HL-60 (cell line): ENCODE measurements at regions not wholly inside any gene's neighbourhood (a gene's known extent, or its start where the extent isn't known, plus 50 kb on each side); places are given as distances from the start of the nearest gene placed in this dataset.

Experiments used
- DNase-seq, 2 experiments: peaks; one replicate each; pipeline ENCODE4 v3.0.0-alpha.2; 2010 to 2020; ENCODE audit warnings: low read depth in 1 of 2, low spot score in 1 of 2
- H3K27ac ChIP-seq: fragments of 250-450 bp; sonication (Bioruptor Pico); replicated peaks from 2 replicates; pipeline ENCODE4 v1.5.1; 2020; ENCODE audit warnings: mild to moderate bottlenecking, moderate library complexity
- H3K27me3 ChIP-seq: fragments of 250-450 bp; sonication (Bioruptor Pico); 2 replicates; pipeline ENCODE4 v1.5.1; 2021; ENCODE audit warnings: mild to moderate bottlenecking, moderate library complexity; ENCODE audit not compliant: insufficient read depth, poor library complexity, severe bottlenecking
- H3K4me3 ChIP-seq: replicated peaks from 2 replicates; pipeline ENCODE4 v1.5.1; 2011; ENCODE audit warnings: mild to moderate bottlenecking, control low read depth, low read length; ENCODE audit not compliant: insufficient read depth
- GABPA ChIP-seq: IDR thresholded peaks from 2 replicates; pipeline ENCODE4 v1.6.1; 2012; ENCODE audit warnings: low read depth
- POLR2AphosphoS5 ChIP-seq: IDR thresholded peaks from 2 replicates; pipeline ENCODE4 v1.6.1; 2012; ENCODE audit warnings: low read depth
- SPI1 ChIP-seq: IDR thresholded peaks from 2 replicates; pipeline ENCODE4 v1.6.1; 2012; ENCODE audit warnings: low read depth, mild to moderate bottlenecking, borderline replicate concordance
- TF ChIP-seq, protein P1 (sequence below): IDR thresholded peaks from 2 replicates; pipeline ENCODE4 v1.6.1; 2012; ENCODE audit warnings: low read depth; ENCODE audit not compliant: insufficient replicate concordance
- TF ChIP-seq, protein P2 (sequence below): IDR thresholded peaks from one replicate; pipeline ENCODE4 v1.5.1; 2011; ENCODE audit warnings: low read length, control low read depth, inconsistent platforms; ENCODE audit not compliant: insufficient read depth

DNA sequence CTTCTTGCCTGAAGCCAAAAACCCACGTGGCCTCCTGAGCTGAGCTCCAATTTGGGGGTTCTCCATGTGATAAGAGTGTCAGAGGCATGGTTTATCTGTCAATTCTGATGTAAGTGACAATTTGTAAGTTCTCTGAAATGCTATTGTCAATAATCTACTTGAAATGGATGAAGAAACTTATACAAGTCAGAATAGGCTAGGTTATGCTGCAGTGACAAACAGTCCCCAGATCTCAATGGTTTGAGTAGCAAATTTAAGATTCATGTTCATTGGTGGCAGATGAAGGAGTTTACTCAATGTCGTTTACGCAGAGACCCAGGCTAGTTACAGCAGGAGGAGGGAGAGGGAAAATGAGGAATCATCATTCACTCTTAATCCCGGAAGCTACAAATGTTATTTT, 352.4 kb downstream of the KIF16B start:
- H3K27ac ChIP-seq: no peak overlapping the region
- H3K27me3 ChIP-seq: no peaks in the 10 kb centered on the region
- TF ChIP-seq, protein P1, sequence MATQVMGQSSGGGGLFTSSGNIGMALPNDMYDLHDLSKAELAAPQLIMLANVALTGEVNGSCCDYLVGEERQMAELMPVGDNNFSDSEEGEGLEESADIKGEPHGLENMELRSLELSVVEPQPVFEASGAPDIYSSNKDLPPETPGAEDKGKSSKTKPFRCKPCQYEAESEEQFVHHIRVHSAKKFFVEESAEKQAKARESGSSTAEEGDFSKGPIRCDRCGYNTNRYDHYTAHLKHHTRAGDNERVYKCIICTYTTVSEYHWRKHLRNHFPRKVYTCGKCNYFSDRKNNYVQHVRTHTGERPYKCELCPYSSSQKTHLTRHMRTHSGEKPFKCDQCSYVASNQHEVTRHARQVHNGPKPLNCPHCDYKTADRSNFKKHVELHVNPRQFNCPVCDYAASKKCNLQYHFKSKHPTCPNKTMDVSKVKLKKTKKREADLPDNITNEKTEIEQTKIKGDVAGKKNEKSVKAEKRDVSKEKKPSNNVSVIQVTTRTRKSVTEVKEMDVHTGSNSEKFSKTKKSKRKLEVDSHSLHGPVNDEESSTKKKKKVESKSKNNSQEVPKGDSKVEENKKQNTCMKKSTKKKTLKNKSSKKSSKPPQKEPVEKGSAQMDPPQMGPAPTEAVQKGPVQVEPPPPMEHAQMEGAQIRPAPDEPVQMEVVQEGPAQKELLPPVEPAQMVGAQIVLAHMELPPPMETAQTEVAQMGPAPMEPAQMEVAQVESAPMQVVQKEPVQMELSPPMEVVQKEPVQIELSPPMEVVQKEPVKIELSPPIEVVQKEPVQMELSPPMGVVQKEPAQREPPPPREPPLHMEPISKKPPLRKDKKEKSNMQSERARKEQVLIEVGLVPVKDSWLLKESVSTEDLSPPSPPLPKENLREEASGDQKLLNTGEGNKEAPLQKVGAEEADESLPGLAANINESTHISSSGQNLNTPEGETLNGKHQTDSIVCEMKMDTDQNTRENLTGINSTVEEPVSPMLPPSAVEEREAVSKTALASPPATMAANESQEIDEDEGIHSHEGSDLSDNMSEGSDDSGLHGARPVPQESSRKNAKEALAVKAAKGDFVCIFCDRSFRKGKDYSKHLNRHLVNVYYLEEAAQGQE: no peak
- TF ChIP-seq, protein P2, sequence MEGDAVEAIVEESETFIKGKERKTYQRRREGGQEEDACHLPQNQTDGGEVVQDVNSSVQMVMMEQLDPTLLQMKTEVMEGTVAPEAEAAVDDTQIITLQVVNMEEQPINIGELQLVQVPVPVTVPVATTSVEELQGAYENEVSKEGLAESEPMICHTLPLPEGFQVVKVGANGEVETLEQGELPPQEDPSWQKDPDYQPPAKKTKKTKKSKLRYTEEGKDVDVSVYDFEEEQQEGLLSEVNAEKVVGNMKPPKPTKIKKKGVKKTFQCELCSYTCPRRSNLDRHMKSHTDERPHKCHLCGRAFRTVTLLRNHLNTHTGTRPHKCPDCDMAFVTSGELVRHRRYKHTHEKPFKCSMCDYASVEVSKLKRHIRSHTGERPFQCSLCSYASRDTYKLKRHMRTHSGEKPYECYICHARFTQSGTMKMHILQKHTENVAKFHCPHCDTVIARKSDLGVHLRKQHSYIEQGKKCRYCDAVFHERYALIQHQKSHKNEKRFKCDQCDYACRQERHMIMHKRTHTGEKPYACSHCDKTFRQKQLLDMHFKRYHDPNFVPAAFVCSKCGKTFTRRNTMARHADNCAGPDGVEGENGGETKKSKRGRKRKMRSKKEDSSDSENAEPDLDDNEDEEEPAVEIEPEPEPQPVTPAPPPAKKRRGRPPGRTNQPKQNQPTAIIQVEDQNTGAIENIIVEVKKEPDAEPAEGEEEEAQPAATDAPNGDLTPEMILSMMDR: no peak
- no peak for TF ChIP-seq SPI1
- no peak for TF ChIP-seq POLR2AphosphoS5
- no peak for TF ChIP-seq GABPA
- no peak overlapping the region for H3K4me3 ChIP-seq
- no peak for DNase-seq

DNA sequence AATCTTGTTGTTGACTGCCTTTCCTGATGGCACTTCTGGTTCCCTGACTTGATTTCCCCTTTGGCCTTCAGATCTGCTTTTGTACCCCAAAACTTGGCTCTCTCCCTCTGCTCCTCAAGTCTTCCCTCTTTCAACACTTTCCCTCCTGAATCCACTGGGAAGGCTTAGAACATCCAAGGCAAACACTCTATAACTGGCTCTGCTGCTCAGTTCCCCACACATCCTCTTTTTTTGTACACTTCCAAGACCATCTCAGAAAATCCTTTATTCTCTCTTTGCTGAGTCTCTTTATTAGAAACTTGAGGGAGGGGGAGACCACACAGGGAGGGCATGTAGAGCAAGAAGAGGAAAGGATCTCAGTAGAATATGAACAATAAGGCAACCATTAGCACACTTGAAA, 354.1 kb downstream of the KIF16B start:
- DNase-seq: no peak
- no peaks in the 10 kb centered on the region for H3K27me3 ChIP-seq
- no peak overlapping the region for H3K27ac ChIP-seq
- TF ChIP-seq, protein P2: no peak
- TF ChIP-seq, protein P1: no peak
- no peak for TF ChIP-seq SPI1
- no peak overlapping the region for H3K4me3 ChIP-seq

DNA sequence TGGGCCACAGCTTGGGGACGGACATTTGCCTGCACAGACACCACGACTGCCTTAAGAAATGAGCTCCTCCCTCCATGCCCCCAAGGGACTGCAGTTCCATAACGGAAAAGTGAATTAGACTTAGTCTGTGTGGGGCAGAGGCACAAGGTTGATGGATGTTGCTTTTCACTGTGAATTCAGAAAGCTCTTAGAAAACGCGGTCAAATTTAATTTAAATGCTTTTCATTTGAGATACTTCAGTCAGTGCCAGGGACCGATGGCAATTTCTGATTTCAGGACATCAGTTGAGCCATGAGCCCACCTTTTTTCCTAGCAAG, 356.4 kb downstream of the KIF16B start:
- TF ChIP-seq GABPA (no peak), POLR2AphosphoS5 (no peak), SPI1 (no peak)
- TF ChIP-seq, protein P1: no peak
- TF ChIP-seq, protein P2: no peak
- no peak for DNase-seq
- H3K4me3 ChIP-seq: no peak overlapping the region
- no peaks in the 10 kb centered on the region for H3K27me3 ChIP-seq
- H3K27ac ChIP-seq: no peak overlapping the region
